NCI-H1092 treated with DMSO at 0.1 percent for 48 hours (cell line): ENCODE measurements at regions not wholly inside any gene's neighbourhood (a gene's known extent, or its start where the extent isn't known, plus 50 kb on each side); places are given as distances from the start of the nearest gene placed in this dataset.

ENCODE experiments used
- DNase-seq: peaks from one replicate; lab custom pipeline; 2025; lab: John Stamatoyannopoulos, UW

DNA sequence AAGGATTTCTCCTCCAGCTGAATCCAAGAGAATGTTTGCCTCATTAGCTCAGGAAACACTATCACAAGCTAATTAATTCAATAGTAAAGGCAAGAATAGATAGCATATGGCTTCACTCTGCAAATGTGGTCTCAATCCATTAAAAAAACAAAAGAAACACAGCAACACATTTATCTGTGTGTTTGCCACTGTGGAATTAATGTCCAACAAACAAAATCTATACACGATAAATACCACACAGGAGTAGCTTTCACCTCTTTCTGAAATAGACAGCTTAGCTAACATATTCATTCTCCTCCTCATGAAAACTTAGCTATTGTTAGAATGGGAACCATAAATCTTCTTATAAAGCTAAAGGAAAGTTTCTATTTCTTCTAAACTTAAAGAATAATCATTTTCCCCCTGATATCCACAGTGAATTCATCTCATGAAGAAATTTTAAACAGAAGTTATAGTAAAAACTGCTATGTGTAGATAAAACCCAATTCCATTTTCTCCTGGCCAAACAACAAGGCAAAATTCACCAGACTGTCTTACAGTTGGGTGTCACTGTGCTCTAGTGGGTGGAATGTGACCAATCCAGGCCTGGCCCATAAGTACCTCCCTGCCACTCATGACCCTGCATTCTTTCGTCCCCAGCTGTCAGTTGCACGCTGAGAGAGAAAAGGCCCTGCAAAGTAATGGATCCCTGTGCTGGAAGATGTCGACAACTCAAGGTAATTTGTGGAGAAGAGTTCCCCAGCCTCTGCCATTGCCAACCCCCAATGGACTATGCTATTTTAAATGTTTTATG, 92.9 kb upstream of the NRSN1 start:
- DNase-seq, result no peak

DNA sequence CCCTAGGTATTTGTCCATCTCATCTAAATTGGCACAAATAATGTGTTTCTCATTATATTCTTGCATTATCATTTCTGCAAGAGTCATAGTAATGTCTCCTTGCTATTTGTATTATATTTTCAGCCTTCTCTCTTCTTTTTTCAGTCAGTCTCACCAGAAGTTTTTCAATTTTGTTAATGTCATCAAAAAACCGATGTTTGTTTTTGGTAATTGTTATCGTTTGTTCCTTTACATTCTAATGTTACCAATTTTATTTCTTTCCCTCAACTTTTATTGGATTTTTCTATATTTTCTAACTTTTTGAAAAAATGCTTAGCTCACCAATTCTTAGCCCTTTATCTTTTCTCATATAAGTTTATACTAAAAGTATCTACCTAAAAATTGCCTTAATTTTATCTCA, 82.2 kb upstream of the NRSN1 start:
- DNase-seq, result no peak

DNA sequence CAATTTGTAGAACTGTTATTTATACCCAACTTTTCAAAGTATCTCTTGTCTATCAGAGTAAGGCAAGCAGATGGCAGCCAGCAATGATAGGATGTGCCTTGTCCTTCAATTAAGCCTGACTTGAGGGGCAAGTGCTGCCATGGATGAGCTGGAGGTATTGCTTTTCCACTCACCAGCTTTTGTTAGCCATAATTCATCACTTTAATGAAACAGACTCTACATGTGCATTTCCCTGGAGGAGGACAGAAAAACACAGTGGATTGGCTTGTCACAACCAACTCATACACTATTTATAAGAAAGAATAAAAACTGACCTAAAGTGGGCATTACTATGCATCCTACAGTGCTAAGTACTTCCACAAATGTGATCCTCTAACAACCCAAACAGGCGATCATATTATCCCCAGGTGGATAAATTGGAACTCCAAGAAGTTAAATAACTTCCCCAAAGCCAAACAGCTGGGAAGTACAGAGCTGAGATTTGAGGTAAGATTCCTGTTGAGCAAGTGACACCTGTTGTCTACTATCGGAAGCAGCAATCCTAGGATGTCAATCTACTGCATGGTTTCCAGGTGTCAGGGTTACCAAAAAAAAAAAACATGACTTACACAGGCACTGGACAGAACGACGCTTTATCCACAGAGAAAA, 73.9 kb upstream of the NRSN1 start:
- DNase-seq, result peak; percentile 25

DNA sequence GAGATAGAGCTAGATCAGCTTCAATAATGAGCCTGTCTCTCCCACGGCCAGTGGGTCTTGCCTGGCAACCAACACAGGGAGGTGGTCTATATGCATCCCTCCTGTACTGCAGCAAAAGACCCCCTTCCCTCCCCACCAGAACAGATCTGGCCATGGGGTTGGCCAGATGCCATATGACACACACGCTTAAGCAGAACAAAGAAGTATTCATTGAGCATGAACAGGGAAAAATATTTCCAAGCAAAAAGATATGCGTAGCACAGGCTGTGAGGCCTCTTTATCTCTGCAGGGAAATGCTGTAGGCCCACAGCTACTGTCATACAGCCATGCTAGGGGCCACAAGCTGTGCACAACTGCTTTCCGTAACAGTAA, 73.4 kb upstream of the NRSN1 start:
- no peak for DNase-seq

DNA sequence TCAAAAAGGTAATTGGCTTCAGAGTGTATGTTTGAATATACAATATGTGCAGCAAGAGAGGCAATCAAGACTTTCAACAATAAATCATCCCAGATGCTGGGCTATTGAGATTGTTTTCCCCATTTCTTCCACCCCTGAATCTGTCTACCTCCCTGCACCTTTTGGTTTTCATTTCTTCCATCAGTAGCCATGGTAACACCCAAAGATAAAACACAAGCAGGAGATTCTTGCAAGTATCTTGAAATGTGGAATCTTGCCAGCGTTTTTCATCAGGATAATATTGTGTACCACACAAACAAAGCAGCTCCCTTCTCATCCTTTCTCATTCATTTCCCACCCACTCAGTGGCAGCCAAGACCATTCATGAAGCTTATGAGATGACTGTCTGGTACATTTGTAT, 73.0 kb upstream of the NRSN1 start:
- DNase-seq, result no peak

DNA sequence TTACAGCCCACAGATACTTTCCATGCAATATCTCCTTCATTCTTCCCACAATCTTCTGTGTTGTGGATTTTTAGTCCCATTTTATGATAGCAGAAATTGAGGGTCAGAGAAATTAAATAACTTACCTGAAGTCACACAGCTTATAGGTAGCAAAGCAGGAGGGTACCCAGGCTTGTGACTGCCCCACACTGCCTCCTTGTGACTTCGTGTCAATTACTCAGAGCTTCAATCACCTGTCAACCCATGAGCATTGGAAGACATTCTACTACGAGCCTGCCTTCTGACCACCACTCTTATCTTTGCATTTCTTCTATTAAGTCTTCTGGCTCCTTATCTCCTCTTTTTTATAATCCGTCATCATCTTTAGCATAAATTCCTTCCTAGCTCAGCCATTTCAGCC, 71.6 kb upstream of the NRSN1 start:
- no peak for DNase-seq

DNA sequence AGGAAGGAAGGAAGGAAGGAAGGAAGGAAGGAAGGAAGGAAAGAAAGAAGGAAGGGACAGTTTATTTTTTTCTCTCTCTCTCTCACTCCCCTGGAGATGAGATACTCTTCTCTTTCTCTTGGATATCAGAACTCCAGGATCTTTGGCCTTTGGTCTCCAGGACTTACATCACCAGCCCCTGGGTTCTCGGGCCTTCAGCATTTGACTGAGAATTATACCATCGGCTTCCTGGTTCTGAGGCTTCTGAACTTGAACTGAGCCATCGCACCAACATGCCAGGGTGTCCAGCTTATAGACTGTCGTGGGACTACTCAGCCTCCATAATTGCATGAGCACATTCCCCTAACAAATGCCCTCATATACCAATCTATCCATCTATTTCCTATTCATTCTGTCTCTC, 69.4 kb upstream of the NRSN1 start:
- DNase-seq, result no peak

DNA sequence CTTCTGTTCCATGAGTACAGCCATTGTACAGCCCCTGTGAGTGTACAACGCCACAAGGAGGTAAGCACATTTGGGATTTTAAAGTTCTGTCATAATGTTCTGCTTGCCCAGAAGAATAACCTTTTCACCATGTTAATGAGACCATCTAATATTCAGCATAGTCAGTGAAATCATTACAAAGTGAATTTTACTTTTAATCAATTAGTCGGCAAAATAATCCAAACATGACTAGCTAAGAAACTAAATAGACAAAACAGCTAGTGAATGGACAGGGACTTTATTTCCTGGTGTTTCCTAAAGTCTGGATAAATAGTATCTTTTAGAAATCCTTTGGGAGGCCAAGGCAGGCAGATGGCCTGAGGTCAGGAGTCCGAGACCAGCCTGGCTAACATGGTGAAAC, 69.0 kb upstream of the NRSN1 start:
- DNase-seq, result no peak

DNA sequence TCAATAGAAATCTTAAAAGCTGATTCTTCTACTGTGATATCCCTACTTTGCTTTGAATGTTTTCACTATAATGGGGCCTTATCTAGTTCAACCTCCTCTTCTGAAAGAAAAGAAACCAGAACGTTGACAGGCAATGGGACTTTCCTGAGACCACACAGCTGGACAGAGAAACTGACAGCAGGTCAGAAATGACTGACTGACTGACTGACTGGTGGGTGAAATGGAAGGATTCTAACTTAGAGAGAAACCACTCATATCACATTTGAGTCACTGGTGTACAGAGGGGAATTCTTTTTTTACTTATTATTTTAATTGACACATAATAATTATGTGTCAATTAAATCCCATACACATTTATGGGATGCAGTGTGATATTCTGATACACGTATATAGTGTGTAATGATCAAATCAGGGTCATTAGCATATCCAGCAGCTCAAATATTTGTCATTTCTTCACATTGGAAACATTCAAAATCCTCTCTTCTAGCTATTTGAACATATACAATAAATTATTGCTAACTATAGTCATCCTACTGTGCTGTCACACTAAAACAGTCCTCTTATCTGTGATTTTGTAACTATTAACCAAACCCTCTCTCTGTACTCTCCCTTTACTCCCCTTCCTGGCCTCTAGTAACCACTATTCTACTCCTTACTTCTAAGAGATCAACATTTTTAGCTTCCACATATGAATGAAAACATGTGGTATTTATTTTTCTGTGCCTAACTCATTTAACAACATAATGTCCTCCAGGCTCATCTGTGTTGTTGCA, 64.8 kb upstream of the NRSN1 start:
- no peak for DNase-seq

DNA sequence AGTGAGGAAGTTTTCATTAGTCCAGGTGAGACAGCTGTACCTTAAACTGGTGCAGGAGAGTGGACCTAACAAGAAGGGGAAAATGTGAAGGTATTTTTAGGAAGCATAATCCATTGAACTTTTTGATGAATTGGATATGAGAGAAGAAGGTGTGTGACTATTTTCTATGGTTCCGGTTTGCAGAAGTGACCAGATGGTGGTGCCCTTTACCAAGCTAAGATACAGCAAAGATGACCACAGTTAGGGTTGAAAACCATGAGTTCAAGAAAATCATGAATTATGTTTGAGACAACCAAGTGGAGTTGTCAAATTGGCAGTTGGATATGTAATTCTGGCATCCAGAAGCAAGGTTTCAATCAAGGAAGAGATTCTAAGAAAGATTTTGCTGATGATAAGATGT, 61.9 kb upstream of the NRSN1 start:
- peak; percentile 53 for DNase-seq

DNA sequence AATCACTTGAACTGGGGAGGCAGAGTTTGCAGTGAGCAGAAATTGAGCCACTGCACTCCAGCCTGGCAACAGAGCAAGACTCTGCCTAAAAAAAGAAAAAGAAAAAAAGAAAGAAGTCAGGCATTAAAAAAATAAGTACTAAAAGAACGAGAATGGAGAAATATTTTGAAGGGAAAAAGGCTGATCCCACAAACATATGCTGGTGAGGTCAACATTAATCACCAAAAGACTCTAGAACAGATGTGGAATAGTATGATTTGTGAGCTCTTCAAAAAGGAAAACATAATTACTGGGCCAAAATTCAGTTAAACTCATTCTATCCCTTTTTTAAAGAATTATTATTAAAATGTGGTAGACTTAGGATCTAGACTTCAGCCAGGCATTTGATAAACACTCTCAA, 61.2 kb upstream of the NRSN1 start:
- no peak for DNase-seq

DNA sequence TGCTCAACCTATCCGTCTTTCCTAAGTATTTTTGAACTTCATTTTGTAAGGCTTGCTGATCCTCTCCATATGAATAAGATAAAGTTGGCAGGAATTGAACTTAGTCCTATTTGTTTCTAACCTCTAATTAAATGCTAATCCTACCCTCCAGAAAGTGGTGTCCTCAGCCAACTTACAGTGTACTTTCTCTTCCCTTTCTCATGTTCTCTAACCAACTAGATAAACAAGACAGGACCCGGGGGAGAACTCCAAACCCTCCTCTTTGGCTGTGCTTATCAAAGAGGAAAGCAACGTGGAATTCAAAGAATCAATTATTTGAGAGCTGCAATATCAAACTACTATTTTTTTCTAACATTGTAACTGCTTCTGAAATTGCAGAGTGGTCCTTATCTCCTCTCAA, 56.5 kb upstream of the NRSN1 start:
- DNase-seq, result peak; percentile 30

DNA sequence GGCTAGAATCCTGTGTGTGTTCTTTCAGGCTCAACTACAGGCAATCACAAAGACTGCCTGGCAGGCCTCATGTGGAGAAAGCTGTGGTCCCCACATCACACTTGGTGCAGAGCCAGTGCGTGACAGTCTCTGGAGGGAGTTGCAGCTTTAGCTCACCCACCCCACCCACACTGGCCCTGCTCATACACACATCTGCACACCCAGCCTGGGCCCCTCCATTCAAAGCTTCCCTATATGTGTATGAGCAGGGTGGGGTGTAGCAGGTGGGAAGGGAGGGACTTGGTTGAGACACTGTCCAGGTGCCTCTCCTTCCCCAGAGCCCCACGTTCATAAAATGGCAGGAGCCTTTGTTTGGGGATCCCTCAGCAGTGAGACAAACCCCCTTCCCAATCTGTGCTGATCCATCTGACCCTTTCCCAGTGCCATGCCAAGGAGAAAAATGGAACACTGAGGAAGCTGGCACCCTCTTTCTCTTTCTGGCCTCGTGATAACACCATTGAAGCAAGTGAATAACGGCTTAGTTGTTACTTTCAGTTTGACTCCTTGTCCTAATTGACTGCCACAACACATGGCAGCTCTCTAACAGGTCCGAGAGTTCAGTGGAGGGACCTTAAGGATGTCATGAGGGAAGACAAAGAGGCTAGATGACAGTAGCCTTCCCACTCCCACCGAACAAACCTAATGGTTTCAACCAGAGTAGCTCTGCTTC, 53.8 kb upstream of the NRSN1 start:
- DNase-seq, result no peak

DNA sequence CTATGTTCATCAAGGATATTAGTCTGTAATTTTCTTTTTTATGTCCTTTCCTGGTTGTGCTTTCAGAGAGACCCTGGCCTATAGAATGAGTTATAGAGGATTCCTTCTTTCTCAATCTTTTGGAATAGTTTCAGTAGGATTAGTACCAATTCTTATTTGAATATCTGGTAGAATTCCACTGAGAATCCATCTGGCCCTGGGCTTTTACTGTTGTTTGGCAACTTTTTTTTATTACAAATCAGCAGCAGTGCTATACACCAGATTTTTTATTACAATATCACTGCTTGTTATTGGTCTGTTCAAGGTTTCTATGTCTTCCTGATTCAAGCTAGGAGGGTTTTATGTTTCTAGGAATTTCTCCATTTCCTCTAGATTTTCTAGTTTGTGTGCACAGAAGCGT, 50.0 kb upstream of the NRSN1 start:
- no peak for DNase-seq
